Omental fat pad (tissue), 3 donors: ENCODE measurements at regions not wholly inside any gene's neighbourhood (a gene's known extent, or its start where the extent isn't known, plus 50 kb on each side); places are given as distances from the start of the nearest gene placed in this dataset.

ENCODE experiments used
- ATAC-seq: fragments of 150-250 bp; one replicate; pipeline ENCODE4 v1.9.1; 2016; ENCODE audit warnings: mild to moderate bottlenecking, moderate library complexity; ENCODE audit not compliant: low FRiP score
- DNase-seq: peaks from one replicate; pipeline ENCODE4 v3.0.0-alpha.2; 2019; ENCODE audit warnings: low spot score
- CTCF ChIP-seq, 3 donors: fragments of 450-650 bp; IDR thresholded peaks; one replicate each; pipeline ENCODE4 v1.5.1; 2016 to 2017; ENCODE audit warnings: antibody characterized with exemption in 3 of 3, mild to moderate bottlenecking in 3 of 3, moderate library complexity in 2 of 3

DNA sequence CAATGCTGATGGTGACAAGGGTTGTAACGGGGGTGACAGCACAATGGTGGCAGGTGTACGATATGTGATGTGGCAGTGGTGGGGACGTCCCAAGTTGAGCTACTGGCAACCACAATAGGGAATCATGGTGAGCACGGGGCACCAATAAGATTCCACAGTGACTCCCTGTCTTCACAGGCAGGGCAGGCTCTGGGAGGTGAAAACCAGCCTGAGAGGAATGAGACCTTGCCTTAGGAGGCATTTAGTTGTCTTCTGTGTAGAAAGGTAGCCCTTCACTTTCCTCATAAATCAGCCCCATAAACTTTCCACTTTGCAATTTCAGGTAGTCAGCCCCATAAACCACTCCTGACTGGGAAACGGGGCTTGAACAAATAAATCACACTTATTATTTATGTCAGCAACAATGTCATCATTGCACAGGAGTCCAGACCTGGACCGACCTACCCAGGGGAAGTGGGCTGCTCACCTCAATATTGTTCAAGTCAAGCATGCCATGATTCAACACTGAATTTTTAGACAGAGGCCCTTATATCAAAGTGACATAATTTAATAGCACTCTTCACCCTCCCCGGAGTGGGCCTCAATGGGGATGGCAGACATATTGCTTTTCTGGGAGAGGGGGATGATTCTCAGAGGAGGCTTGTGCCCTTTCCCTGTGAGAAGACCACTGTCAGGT lies 150.8 kb downstream of the CDC5L start:
- no peak for TF ChIP-seq CTCF (IDR thresholded peaks at IDR 0.05)

DNA sequence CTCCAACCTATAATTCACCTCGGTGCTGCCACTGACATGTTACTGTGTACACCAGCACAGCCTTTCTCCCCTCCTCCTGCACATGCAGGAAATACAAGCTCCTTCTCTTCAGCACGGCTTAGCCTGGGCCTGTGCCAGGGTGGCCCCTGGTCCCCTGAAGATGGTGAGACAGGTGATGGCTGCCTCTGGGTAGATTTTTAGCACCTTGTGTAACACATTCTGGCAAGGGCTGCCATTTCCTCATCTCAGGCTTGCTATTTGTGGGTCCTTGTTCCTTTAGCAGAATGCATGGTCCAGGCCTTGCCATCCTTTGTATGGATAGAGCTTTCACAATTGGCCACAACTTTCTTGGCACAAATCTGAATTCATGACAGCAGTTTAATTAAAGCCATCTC lies 151.3 kb downstream of the CDC5L start:
- ATAC-seq (no peak), DNase-seq (no peak)
- TF ChIP-seq CTCF (IDR thresholded peaks at IDR 0.05): no peak

More for the DNA sequence above, 150.8 kb downstream of the CDC5L start:
- DNase-seq (no peak), ATAC-seq (no peak)

- ATAC-seq (no peak), DNase-seq (no peak)
- TF ChIP-seq CTCF (IDR thresholded peaks at IDR 0.05): no peak
These were observed 152.3 kb downstream of the CDC5L start for GRCh38 chr6:44539701-44540355.

DNA sequence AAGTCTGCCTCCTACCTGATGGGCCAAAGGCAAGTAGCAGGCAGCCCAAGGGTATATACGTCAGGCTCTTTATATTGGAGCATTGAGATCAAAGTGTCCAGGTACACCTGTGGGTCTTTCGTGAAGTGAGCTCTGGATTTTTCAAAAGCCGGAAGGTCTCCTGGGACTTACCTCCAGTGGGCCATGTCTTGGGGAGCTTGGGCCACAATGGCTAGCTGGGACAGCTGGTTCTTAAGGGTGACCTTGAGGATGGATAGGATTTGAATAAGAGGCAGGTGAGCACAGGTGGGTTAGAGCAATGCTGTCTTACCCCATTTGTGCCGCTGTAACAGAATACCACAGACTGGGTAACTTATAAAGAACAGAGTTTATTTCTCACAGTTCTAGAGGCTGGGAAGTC lies 153.4 kb downstream of the CDC5L start:
- ATAC-seq (no peak), DNase-seq (no peak)
- no peak for TF ChIP-seq CTCF (IDR thresholded peaks at IDR 0.05)

DNA sequence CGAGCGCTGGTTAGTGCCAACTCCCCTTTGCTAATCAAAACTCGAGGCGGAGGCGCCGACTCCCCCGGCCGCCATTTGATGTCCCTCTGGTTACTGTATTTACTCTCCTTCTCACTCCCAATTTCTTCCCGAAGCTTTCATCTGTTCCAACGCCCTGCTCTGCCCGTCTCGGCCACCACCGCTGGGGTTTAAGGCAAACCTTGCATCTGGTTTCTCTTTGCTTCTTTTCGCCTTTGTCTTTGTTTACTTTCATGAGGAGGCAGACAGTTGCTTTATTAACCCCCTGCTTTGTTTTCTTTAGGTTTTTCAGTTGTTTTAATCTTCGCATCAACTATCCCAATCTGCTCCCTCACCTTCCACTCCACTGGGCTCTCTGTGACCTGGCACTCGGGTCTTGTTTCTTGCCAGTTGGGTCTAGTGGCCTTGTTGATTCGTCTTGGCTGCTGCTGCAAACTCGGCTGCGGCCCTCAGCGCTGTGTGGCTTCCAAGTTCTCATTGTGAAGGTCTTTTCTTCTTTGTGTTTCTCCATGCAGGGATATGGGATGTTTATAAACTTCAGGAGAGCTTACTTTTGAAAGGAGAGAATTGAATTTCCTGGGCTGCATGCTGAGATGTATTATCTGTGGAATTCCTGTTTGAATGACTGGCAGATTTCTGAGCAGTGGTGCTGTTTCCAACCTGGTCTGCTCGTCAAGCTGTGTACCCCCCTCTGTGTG lies 155.1 kb downstream of the CDC5L start:
- ATAC-seq: no peak
- DNase-seq: no peak
- no peak for TF ChIP-seq CTCF (IDR thresholded peaks at IDR 0.05)

DNA sequence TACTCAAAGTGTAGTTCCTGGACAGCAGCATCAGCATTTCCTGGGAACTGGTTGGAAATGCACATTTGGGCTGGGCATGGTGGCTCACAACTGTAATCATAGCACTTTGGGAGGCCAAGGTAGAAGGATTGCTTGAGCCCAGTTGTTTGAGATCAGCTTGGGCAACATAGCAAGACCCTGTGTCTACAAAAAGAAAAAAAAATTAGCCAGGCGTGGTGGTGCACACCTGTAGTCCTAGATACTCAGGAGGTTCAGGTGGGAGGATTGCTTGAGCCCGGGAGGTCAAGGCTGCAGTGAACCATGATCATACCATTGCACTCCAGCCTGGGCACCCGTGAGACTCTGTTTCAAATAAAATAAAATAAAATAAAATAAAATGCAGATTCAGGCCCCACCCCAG lies 156.2 kb downstream of the CDC5L start:
- DNase-seq (no peak), ATAC-seq (no peak)
- no peak for TF ChIP-seq CTCF (IDR thresholded peaks at IDR 0.05)
